Activated T-helper 1 cell treated with anti-CD3 and anti-CD28 coated beads, Interleukin-12 subunit alpha, Interleukin-12 subunit beta, Interleukin-2, Interleukin-4 antibody, amounts not matched to agents 30 ng/mL and 10 ng/mL and 1 ng/mL, durations not matched to agents 14 hours and 24 hours and 36 hours (primary cell): ENCODE measurements at regions not wholly inside any gene's neighbourhood (a gene's known extent, or its start where the extent isn't known, plus 50 kb on each side); places are given as distances from the start of the nearest gene placed in this dataset.

Experiments used
- DNase-seq: peaks from one replicate; pipeline ENCODE4 v3.0.0; 2021; ENCODE audit warnings: low spot score
- H3K27ac Mint-ChIP-seq: one replicate; pipeline ENCODE4 v1.8.0; 2021; ENCODE audit warnings: mild to moderate bottlenecking, mixed read lengths
- H3K27me3 Mint-ChIP-seq: one replicate; pipeline ENCODE4 v1.8.0; 2022; ENCODE audit warnings: mild to moderate bottlenecking, moderate library complexity, mixed read lengths; ENCODE audit not compliant: insufficient read depth
- H3K36me3 Mint-ChIP-seq: one replicate; pipeline ENCODE4 v1.8.0; 2021; ENCODE audit warnings: low read depth, mixed read lengths
- H3K4me1 Mint-ChIP-seq: one replicate; pipeline ENCODE4 v1.8.0; 2021; ENCODE audit warnings: low read depth, mixed read lengths
- H3K4me3 Mint-ChIP-seq: one replicate; pipeline ENCODE4 v1.8.0; 2021; ENCODE audit warnings: mild to moderate bottlenecking, moderate library complexity, mixed read lengths
- H3K9me3 Mint-ChIP-seq: one replicate; pipeline ENCODE4 v1.8.0; 2021; ENCODE audit warnings: mixed read lengths
- intact Hi-C: fragments of 100-400 bp; cut with micrococcal nuclease; formaldehyde crosslinking; loops from one replicate; pipeline ENCODE4 v1.15.1; 2024

GRCh38 chr14:62409169-62409568 lies 636.1 kb downstream of the KCNH5 start:
- no peak for DNase-seq
- Mint-ChIP-seq H3K36me3 (no peaks in the 10 kb centered on the region), H3K4me1 (no peaks in the 10 kb centered on the region), H3K27ac (no peak overlapping the region), H3K27me3 (no peaks in the 10 kb centered on the region), H3K4me3 (no peak overlapping the region), H3K9me3 (no peaks in the 10 kb centered on the region)
- intact Hi-C loops: no loop called here

DNA sequence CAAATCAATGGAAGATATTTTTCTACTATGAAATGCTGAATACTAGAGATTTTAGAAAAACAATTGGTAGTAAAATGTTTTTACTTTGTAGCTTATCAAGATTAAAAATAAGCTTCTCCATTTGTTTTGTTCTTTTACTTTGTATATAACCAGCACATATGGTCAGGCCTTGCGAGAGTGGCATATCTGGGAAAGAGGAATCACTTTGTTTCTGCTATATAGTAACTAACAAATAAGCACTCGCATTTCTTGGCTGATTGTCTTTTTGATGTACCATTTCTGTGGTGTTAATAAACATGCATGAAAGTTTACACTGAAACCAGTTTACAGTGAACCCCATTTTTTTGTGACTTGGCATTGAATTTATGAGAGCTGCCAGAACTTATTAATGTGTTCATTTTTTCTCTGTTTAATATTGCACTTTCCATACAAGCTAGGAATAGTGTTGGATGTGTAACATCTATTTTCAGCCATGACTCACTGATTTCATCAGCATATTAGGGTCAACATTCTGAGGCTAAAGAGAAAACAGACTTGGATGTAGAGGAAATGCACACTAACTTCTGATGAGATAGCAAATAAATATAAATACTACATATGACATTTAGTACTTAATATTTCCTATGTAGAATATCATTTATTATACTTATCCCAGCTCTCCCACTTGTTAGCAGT lies 635.5 kb downstream of the KCNH5 start:
- Mint-ChIP-seq H3K4me3 (no peak overlapping the region), H3K4me1 (no peaks in the 10 kb centered on the region), H3K27ac (no peak overlapping the region), H3K9me3 (peaks cover 1% of the 10 kb centered on the region), H3K36me3 (no peaks in the 10 kb centered on the region), H3K27me3 (no peaks in the 10 kb centered on the region)
- intact Hi-C loops: no loop called here
- no peak for DNase-seq

GRCh38 chr14:62420847-62421246 lies 624.4 kb downstream of the KCNH5 start:
- Mint-ChIP-seq H3K27me3 (no peaks in the 10 kb centered on the region), H3K4me3 (no peak overlapping the region), H3K4me1 (no peaks in the 10 kb centered on the region), H3K9me3 (peaks cover 6% of the 10 kb centered on the region), H3K27ac (no peak overlapping the region), H3K36me3 (no peaks in the 10 kb centered on the region)
- intact Hi-C loops: no loop called here
- no peak for DNase-seq

- Mint-ChIP-seq H3K4me3 (no peak overlapping the region), H3K9me3 (peaks cover 38% of the 10 kb centered on the region), H3K4me1 (no peaks in the 10 kb centered on the region), H3K27ac (no peak overlapping the region), H3K27me3 (no peaks in the 10 kb centered on the region), H3K36me3 (no peaks in the 10 kb centered on the region)
- no peak for DNase-seq
- intact Hi-C loops: no loop called here
Observed at GRCh38 chr14:62428429-62429203, 616.6 kb downstream of the KCNH5 start.

DNA sequence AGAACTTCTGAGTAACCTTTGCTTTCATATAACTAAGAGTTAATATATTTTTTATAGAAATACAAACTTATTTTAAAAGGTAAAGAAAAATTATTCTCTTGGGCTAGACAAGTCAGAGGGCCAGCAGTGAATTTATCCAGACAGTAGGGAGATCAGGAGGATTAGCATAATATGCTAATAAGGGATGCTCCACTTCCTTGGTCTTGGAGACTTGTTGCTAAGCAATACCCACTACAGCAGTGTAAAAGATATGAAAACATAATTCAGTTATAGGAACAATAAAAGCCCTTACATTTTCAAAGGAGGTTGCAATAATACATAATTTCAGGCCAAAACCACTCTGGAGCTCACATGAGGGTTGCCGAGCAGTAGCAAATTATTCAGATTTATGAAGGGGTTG lies 615.6 kb downstream of the KCNH5 start:
- Mint-ChIP-seq H3K36me3 (no peaks in the 10 kb centered on the region), H3K4me3 (no peak overlapping the region), H3K27ac (no peak overlapping the region), H3K27me3 (no peaks in the 10 kb centered on the region), H3K4me1 (no peaks in the 10 kb centered on the region), H3K9me3 (peaks cover 40% of the 10 kb centered on the region)
- DNase-seq: no peak
- intact Hi-C loops: no loop called here

DNA sequence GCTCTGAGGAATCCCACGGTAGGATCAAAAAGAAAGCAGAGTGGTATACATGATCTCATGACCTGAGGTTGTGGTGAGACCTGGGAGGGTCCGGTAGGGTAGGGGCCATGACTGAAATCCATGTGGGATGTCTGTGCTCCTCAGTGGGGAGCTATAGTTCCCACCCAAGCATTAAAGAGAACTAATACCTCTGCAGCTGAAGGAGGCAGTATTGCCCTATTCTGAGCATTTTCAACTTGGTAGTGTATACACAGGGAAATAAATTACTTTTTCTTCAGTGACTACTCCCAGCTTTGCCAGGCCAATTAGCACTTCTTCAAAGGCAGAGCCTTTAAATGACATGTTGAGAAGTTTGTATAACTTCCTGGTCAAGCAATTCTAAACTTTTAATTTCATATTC lies 613.8 kb downstream of the KCNH5 start:
- H3K27me3 Mint-ChIP-seq: no peaks in the 10 kb centered on the region
- intact Hi-C loops: no loop called here

GRCh38 chr14:62432955-62433354 lies 612.3 kb downstream of the KCNH5 start:
- Mint-ChIP-seq H3K4me3 (no peak overlapping the region), H3K27me3 (no peaks in the 10 kb centered on the region), H3K27ac (no peak overlapping the region), H3K9me3 (peaks cover 48% of the 10 kb centered on the region), H3K36me3 (no peaks in the 10 kb centered on the region), H3K4me1 (no peaks in the 10 kb centered on the region)
- intact Hi-C loops: no loop called here
- no peak for DNase-seq

More for the DNA sequence above, 613.8 kb downstream of the KCNH5 start:
- H3K4me1 Mint-ChIP-seq: no peaks in the 10 kb centered on the region
- no peak overlapping the region for H3K4me3 Mint-ChIP-seq
- H3K9me3 Mint-ChIP-seq: peaks cover 47% of the 10 kb centered on the region
- no peak for DNase-seq
- H3K36me3 Mint-ChIP-seq: no peaks in the 10 kb centered on the region
- H3K27ac Mint-ChIP-seq: no peak overlapping the region

- intact Hi-C loops: no loop called here
- peaks cover 50% of the 10 kb centered on the region for H3K9me3 Mint-ChIP-seq
- H3K4me1 Mint-ChIP-seq: no peaks in the 10 kb centered on the region
- DNase-seq: no peak
- H3K4me3 Mint-ChIP-seq: no peak overlapping the region
- H3K27me3 Mint-ChIP-seq: no peaks in the 10 kb centered on the region
- H3K27ac Mint-ChIP-seq: no peak overlapping the region
- H3K36me3 Mint-ChIP-seq: no peaks in the 10 kb centered on the region
Observed at GRCh38 chr14:62436261-62436660, 609.0 kb downstream of the KCNH5 start.

DNA sequence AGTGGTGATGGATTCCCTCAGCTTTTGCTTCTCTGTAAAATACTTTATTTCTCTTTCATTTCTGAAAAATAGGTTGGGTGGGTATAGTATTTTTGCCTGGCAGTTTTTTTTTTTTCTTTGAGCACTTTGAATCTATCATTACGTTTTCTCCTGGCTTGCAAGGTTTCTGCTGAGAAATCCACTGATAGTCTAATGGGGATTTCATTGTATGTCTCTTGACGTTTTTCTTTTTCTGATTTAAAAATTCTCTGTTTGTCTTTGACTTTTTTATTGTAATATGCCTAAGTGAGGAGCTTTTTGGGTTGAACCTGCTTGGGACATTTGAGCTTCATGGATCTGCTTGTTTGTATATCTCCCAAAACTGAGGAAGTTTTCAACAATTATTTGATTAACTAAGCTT lies 606.0 kb downstream of the KCNH5 start:
- H3K36me3 Mint-ChIP-seq: no peaks in the 10 kb centered on the region
- intact Hi-C loops: no loop called here

GRCh38 chr14:62443796-62444195 lies 601.5 kb downstream of the KCNH5 start:
- H3K4me1 Mint-ChIP-seq: no peaks in the 10 kb centered on the region
- H3K36me3 Mint-ChIP-seq: no peaks in the 10 kb centered on the region
- H3K9me3 Mint-ChIP-seq: peaks cover 25% of the 10 kb centered on the region
- no peak overlapping the region for H3K27ac Mint-ChIP-seq
- DNase-seq: no peak
- intact Hi-C loops: no loop called here
- no peak overlapping the region for H3K4me3 Mint-ChIP-seq
- H3K27me3 Mint-ChIP-seq: no peaks in the 10 kb centered on the region

More for the DNA sequence above, 606.0 kb downstream of the KCNH5 start:
- Mint-ChIP-seq H3K27ac (no peak overlapping the region), H3K9me3 (peaks cover 41% of the 10 kb centered on the region), H3K27me3 (no peaks in the 10 kb centered on the region), H3K4me1 (no peaks in the 10 kb centered on the region), H3K4me3 (no peak overlapping the region)
- DNase-seq: no peak

DNA sequence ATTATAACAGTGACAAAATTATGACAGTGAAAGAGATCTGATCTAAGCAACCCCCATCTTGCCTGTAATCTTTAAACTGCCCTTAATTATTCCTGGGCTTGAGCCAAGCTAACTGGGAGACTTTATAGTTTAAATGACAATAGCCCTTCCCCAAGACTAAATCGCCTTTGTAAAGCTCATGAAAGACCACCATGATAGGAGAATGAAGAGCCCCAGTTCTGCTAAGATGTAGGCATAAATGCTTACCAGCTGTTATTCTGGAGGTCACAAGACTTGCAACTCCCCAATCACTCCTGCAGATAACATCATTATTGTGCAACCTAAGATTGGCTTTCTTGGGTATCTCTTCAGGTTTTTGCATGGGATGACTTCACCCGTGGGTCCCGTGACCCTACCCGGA lies 599.7 kb downstream of the KCNH5 start:
- Mint-ChIP-seq H3K27me3 (no peaks in the 10 kb centered on the region), H3K4me1 (no peaks in the 10 kb centered on the region), H3K27ac (no peak overlapping the region), H3K9me3 (peaks cover 16% of the 10 kb centered on the region), H3K36me3 (no peaks in the 10 kb centered on the region), H3K4me3 (no peak overlapping the region)
- intact Hi-C loops: no loop called here
- no peak for DNase-seq

- no peaks in the 10 kb centered on the region for H3K27me3 Mint-ChIP-seq
- H3K4me1 Mint-ChIP-seq: no peaks in the 10 kb centered on the region
- peaks cover 8% of the 10 kb centered on the region for H3K9me3 Mint-ChIP-seq
- no peak for DNase-seq
- H3K4me3 Mint-ChIP-seq: no peak overlapping the region
- H3K27ac Mint-ChIP-seq: no peak overlapping the region
- intact Hi-C loops: no loop called here
- no peaks in the 10 kb centered on the region for H3K36me3 Mint-ChIP-seq
Observed at GRCh38 chr14:62451221-62451620, 594.0 kb downstream of the KCNH5 start.

- Mint-ChIP-seq H3K4me1 (no peaks in the 10 kb centered on the region), H3K9me3 (peaks cover 6% of the 10 kb centered on the region), H3K27ac (no peak overlapping the region), H3K27me3 (no peaks in the 10 kb centered on the region), H3K4me3 (no peak overlapping the region), H3K36me3 (no peaks in the 10 kb centered on the region)
- intact Hi-C loops: no loop called here
- no peak for DNase-seq
Observed at GRCh38 chr14:62453226-62453625, 592.0 kb downstream of the KCNH5 start.
